Subcutaneous abdominal adipose tissue (tissue), 5 donors: ENCODE measurements at regions not wholly inside any gene's neighbourhood (a gene's known extent, or its start where the extent isn't known, plus 50 kb on each side); places are given as distances from the start of the nearest gene placed in this dataset.

Experiments
- H3K27ac ChIP-seq: one replicate; pipeline ENCODE4 v1.7.0; 2013; ENCODE audit warnings: low read depth, mild to moderate bottlenecking, inconsistent platforms, low read length, moderate library complexity
- H3K27me3 ChIP-seq, 5 donors: one replicate each; pipeline ENCODE4 v1.7.0; 2013; ENCODE audit warnings: low read length in 5 of 5, inconsistent platforms in 1 of 5; ENCODE audit not compliant: control insufficient read depth in 5 of 5, insufficient read depth in 4 of 5
- H3K36me3 ChIP-seq, 5 donors: one replicate each; pipeline ENCODE4 v1.7.0; 2013; ENCODE audit warnings: low read length in 5 of 5; ENCODE audit not compliant: control insufficient read depth in 5 of 5, insufficient read depth in 5 of 5
- H3K4me1 ChIP-seq, 5 donors: one replicate each; pipeline ENCODE4 v1.7.0; 2013; ENCODE audit warnings: low read length in 5 of 5, mild to moderate bottlenecking in 3 of 5, moderate library complexity in 1 of 5; ENCODE audit not compliant: control insufficient read depth in 5 of 5, insufficient read depth in 5 of 5
- H3K4me3 ChIP-seq, 5 donors: one replicate each; pipeline ENCODE4 v1.7.0; 2013; ENCODE audit warnings: low read length in 5 of 5, low read depth in 1 of 5
- H3K9ac ChIP-seq, 5 donors: one replicate each; pipeline ENCODE4 v1.7.0; 2013; ENCODE audit warnings: low read length in 5 of 5, mild to moderate bottlenecking in 4 of 5, moderate library complexity in 3 of 5
- H3K9me3 ChIP-seq, 5 donors: one replicate each; pipeline ENCODE4 v1.7.0; 2013; ENCODE audit warnings: low read length in 5 of 5; ENCODE audit not compliant: control insufficient read depth in 5 of 5
- donor health status: healthy.
- donor health status: healthy.
- donor health status: healthy.
- donor health status: healthy.
- donor health status: healthy.

- no peak overlapping the region for H3K27ac ChIP-seq
- H3K36me3 ChIP-seq = no peaks in the 10 kb centered on the region
- no peaks in the 10 kb centered on the region for H3K4me1 ChIP-seq
- no peaks in the 10 kb centered on the region for H3K27me3 ChIP-seq
- H3K4me3 ChIP-seq = no peak overlapping the region
- no peak overlapping the region for H3K9ac ChIP-seq
- H3K9me3 ChIP-seq = peaks cover 0 to 3% (median 0%) of the 10 kb centered on the region in 5 donors
Measured at GRCh38 chr9:85136507-85136906, 467.0 kb downstream of the NTRK2 start.

GRCh38 chr9:85130764-85131163, 461.2 kb downstream of the NTRK2 start:
- H3K9me3 ChIP-seq = peaks cover 0 to 3% (median 0%) of the 10 kb centered on the region in 5 donors
- no peak overlapping the region for H3K27ac ChIP-seq
- no peak overlapping the region for H3K4me3 ChIP-seq
- H3K36me3 ChIP-seq = no peaks in the 10 kb centered on the region
- H3K9ac ChIP-seq = no peak overlapping the region
- H3K27me3 ChIP-seq = no peaks in the 10 kb centered on the region
- no peaks in the 10 kb centered on the region for H3K4me1 ChIP-seq

GRCh38 chr9:85130260-85130659, 460.7 kb downstream of the NTRK2 start:
- H3K4me3 ChIP-seq = no peak overlapping the region
- H3K27ac ChIP-seq = no peak overlapping the region
- H3K36me3 ChIP-seq = no peaks in the 10 kb centered on the region
- no peaks in the 10 kb centered on the region for H3K27me3 ChIP-seq
- no peak overlapping the region for H3K9ac ChIP-seq
- no peaks in the 10 kb centered on the region for H3K4me1 ChIP-seq
- H3K9me3 ChIP-seq = peaks cover 0 to 2% (median 0%) of the 10 kb centered on the region in 5 donors

GRCh38 chr9:85129514-85129913, 460.0 kb downstream of the NTRK2 start:
- H3K27ac ChIP-seq = no peak overlapping the region
- H3K36me3 ChIP-seq = no peaks in the 10 kb centered on the region
- no peaks in the 10 kb centered on the region for H3K9me3 ChIP-seq
- no peaks in the 10 kb centered on the region for H3K27me3 ChIP-seq
- H3K4me1 ChIP-seq = no peaks in the 10 kb centered on the region
- H3K9ac ChIP-seq = no peak overlapping the region
- H3K4me3 ChIP-seq = no peak overlapping the region

GRCh38 chr9:85118990-85119755, 449.6 kb downstream of the NTRK2 start:
- Histone ChIP-seq H3K9me3 (no peaks in the 10 kb centered on the region), H3K4me1 (no peaks in the 10 kb centered on the region), H3K27ac (no peak overlapping the region), H3K4me3 (no peak overlapping the region), H3K36me3 (no peaks in the 10 kb centered on the region), H3K9ac (no peak overlapping the region), H3K27me3 (no peaks in the 10 kb centered on the region)

GRCh38 chr9:85117831-85118230, 448.3 kb downstream of the NTRK2 start:
- H3K9ac ChIP-seq = no peak overlapping the region
- H3K4me1 ChIP-seq = no peaks in the 10 kb centered on the region
- H3K4me3 ChIP-seq = no peak overlapping the region
- no peaks in the 10 kb centered on the region for H3K9me3 ChIP-seq
- no peaks in the 10 kb centered on the region for H3K27me3 ChIP-seq
- no peaks in the 10 kb centered on the region for H3K36me3 ChIP-seq
- no peak overlapping the region for H3K27ac ChIP-seq

GRCh38 chr9:85115473-85115872, 445.9 kb downstream of the NTRK2 start:
- no peak overlapping the region for H3K27ac ChIP-seq
- H3K36me3 ChIP-seq = no peaks in the 10 kb centered on the region
- H3K4me1 ChIP-seq = no peaks in the 10 kb centered on the region
- no peaks in the 10 kb centered on the region for H3K9me3 ChIP-seq
- H3K27me3 ChIP-seq = no peaks in the 10 kb centered on the region
- no peak overlapping the region for H3K9ac ChIP-seq
- no peak overlapping the region for H3K4me3 ChIP-seq

- no peak overlapping the region for H3K9ac ChIP-seq
- no peak overlapping the region for H3K27ac ChIP-seq
- H3K36me3 ChIP-seq = no peaks in the 10 kb centered on the region
- H3K4me3 ChIP-seq = no peak overlapping the region
- no peaks in the 10 kb centered on the region for H3K27me3 ChIP-seq
- H3K9me3 ChIP-seq = no peaks in the 10 kb centered on the region
- H3K4me1 ChIP-seq = no peaks in the 10 kb centered on the region
Measured at GRCh38 chr9:85114799-85115198, 445.3 kb downstream of the NTRK2 start.

- no peak overlapping the region for H3K4me3 ChIP-seq
- H3K9me3 ChIP-seq = no peaks in the 10 kb centered on the region
- H3K9ac ChIP-seq = no peak overlapping the region
- no peak overlapping the region for H3K27ac ChIP-seq
- H3K4me1 ChIP-seq = no peaks in the 10 kb centered on the region
- peaks cover 0 to 2% (median 0%) of the 10 kb centered on the region in 5 donors for H3K27me3 ChIP-seq
- no peaks in the 10 kb centered on the region for H3K36me3 ChIP-seq
Measured at GRCh38 chr9:85112933-85113418, 443.4 kb downstream of the NTRK2 start.

GRCh38 chr9:85112391-85112790, 442.9 kb downstream of the NTRK2 start:
- no peaks in the 10 kb centered on the region for H3K4me1 ChIP-seq

More at GRCh38 chr9:85112391-85112790, 442.9 kb downstream of the NTRK2 start:
- no peak overlapping the region for H3K27ac ChIP-seq
- no peaks in the 10 kb centered on the region for H3K9me3 ChIP-seq
- H3K36me3 ChIP-seq = no peaks in the 10 kb centered on the region
- H3K9ac ChIP-seq = no peak overlapping the region
- no peak overlapping the region for H3K4me3 ChIP-seq
- H3K27me3 ChIP-seq = peaks cover 0 to 2% (median 0%) of the 10 kb centered on the region in 5 donors
